ENCODE measurements at regions not wholly inside any gene's neighbourhood (a gene's known extent, or its start where the extent isn't known, plus 50 kb on each side); places are given as distances from the start of the nearest gene placed in this dataset.

DNA sequence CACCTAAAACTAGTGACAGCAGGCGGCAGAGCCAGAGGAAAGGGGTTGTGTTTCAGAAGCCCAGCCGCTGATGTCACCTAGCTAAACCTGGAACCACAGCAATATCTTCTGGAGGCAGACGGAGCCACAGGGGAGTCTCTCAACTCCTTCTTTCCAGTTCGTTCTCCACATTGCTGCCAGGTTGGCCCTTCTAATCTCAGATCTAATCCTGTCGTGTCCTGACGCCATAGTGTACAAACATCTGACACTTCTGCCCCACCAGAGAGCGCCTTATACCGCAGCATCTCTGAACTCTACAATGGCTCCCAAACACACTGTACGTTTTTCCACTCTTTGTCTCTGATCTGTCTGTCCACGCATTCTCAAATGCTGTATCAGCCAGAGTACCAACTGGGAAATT, 240.0 kb downstream of the SMARCA2 start:
- ATAC-seq (peak in 1 of 4 donors; percentile 16), DNase-seq (no peak)
- intact Hi-C loops (cut with DNase I): no loop called here
- Histone ChIP-seq H3K9me3 (no peaks in the 10 kb centered on the region), H3K4me3 (no peak overlapping the region), H3K27ac (no peak overlapping the region), H3K27me3 (no peaks in the 10 kb centered on the region), H3K36me3 (no peaks in the 10 kb centered on the region), H3K4me1 (no peaks in the 10 kb centered on the region)
- TF ChIP-seq, protein P1, sequence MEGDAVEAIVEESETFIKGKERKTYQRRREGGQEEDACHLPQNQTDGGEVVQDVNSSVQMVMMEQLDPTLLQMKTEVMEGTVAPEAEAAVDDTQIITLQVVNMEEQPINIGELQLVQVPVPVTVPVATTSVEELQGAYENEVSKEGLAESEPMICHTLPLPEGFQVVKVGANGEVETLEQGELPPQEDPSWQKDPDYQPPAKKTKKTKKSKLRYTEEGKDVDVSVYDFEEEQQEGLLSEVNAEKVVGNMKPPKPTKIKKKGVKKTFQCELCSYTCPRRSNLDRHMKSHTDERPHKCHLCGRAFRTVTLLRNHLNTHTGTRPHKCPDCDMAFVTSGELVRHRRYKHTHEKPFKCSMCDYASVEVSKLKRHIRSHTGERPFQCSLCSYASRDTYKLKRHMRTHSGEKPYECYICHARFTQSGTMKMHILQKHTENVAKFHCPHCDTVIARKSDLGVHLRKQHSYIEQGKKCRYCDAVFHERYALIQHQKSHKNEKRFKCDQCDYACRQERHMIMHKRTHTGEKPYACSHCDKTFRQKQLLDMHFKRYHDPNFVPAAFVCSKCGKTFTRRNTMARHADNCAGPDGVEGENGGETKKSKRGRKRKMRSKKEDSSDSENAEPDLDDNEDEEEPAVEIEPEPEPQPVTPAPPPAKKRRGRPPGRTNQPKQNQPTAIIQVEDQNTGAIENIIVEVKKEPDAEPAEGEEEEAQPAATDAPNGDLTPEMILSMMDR (IDR thresholded peaks at IDR 0.05): no peak
- no peak for TF ChIP-seq POLR2A (IDR thresholded peaks at IDR 0.05)
- 77% methylated on average over 7 of the region's 10 CpGs for WGBS (ENCODE audit: insufficient coverage, low coverage, low lambda C conversion rate, missing lambda C conversion rate)

DNA sequence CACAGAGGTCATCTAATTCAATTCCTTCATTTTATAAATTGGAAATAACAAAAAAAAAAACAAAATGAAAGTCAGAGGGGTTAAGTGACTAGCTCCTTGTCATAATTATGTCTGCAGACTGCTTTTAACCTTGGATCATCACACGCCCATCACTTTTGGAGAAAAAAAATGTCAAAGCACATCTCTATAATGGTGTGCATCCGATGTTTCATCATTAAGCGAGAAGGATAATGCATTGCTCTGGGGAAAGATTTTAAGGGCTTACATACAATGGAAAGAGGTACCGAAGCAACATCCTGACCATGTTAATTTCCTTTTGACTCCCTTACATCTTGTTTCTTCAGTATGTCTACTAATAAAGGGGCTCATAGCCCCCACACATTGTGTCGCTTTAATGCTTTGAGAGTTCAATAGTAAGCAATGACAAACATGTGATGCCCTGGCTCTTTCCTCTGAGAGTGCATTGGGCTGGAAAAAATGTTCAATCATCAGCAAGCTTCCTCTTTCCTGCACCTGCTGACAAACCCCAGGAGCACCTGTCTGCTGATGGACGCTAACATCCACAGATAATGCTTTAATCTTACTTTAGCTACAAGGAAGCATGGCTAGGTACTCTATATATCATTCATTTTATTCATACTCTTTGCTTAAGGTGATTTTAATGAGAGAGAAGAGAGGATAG, 242.2 kb downstream of the SMARCA2 start:
- Histone ChIP-seq H3K36me3 (no peaks in the 10 kb centered on the region), H3K27me3 (no peaks in the 10 kb centered on the region), H3K4me3 (no peak overlapping the region), H3K27ac (no peak overlapping the region), H3K9me3 (no peaks in the 10 kb centered on the region), H3K4me1 (no peaks in the 10 kb centered on the region)
- TF ChIP-seq, protein P1 (IDR thresholded peaks at IDR 0.05): no peak
- TF ChIP-seq POLR2A (IDR thresholded peaks at IDR 0.05): no peak
- 71% methylated on average over 6 of the region's 6 CpGs for WGBS (ENCODE audit: insufficient coverage, low coverage, low lambda C conversion rate, missing lambda C conversion rate)
- intact Hi-C loops (cut with DNase I): no loop called here
- ATAC-seq: no peak
- DNase-seq: no peak

DNA sequence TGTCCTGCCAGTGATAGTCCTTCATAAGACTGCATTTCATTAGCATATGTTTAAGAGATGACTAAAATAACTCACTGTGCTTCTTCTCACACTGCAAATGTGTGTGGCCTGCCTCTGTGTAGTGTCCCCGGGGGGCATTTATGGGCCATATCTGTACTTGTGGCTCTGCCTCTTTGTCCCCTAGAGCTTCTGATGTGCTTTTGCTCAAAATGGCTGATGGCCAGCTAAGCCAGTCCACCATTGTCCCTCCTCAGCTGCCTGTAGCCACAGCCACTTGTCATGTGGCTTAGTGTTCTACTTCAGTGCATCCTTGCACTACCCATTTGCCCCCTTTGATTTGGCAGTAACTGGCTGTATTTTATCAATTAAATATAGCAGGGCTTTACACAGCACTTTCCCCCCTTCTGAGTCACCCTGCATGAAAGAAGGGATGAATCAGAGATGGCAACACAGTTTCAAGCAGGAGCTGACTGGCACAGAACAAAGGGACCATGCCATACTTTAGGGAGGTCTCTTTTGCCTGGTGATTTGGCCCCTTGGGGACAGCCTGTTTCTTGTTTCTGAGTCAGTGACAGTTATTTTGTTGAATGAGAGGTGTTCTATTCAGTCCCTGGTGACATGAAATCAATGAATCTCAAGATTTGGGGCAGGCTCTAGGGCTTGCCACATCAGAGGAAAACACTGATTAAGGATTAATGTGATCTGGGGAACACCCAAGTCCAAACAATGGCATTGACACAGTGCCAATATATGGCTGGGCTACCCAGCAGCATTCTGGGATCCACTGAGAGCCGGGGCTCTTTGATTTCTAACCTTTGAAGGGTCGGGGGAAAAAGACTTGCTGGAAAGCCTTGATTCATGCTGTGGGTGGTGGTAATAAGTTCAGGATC, 245.5 kb downstream of the SMARCA2 start:
- Histone ChIP-seq H3K4me1 (no peaks in the 10 kb centered on the region), H3K4me3 (no peak overlapping the region), H3K27ac (no peak overlapping the region), H3K36me3 (no peaks in the 10 kb centered on the region), H3K27me3 (no peaks in the 10 kb centered on the region), H3K9me3 (no peaks in the 10 kb centered on the region)
- intact Hi-C loops (cut with DNase I): no loop called here
- DNase-seq: no peak
- 83% methylated on average over 2 of the region's 3 CpGs for WGBS (ENCODE audit: insufficient coverage, low coverage, low lambda C conversion rate, missing lambda C conversion rate)
- no peak for ATAC-seq
- TF ChIP-seq, protein P1 (IDR thresholded peaks at IDR 0.05): no peak
- no peak for TF ChIP-seq POLR2A (IDR thresholded peaks at IDR 0.05)

DNA sequence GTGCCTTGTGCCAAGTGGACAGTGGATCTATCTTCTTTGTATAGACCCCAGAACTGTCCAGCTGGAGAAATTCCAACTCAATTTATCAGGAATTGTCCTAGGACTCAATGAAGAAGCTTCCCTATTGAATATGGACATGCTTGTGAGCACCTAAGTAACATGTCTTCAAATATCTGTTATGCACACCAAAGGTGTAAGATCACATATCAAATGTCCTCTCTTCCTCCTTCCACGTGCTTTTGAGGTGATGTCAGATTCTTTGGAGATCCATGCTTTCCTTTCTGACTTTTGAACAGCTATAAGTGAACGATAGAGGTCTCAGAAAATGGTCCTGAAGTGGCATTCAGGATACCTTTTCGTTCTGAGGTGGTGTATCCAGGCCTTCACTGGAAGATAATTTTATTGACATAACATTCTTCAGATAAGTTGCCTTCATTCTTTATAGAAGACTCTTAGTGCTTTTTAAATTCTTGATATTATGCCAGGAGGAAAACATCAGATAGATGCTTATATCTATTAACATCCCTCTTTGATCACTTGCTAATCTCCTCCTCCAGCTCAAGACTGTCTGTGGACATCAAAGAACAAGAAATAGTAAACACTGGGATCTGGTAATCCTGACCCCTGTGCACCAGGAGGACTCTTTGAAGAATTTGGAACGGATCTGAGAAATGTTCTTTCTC, 246.4 kb downstream of the SMARCA2 start:
- Histone ChIP-seq H3K27me3 (no peaks in the 10 kb centered on the region), H3K4me3 (no peak overlapping the region), H3K36me3 (no peaks in the 10 kb centered on the region), H3K9me3 (no peaks in the 10 kb centered on the region), H3K27ac (no peak overlapping the region), H3K4me1 (no peaks in the 10 kb centered on the region)
- no peak for DNase-seq
- WGBS (ENCODE audit: insufficient coverage, low coverage, low lambda C conversion rate, missing lambda C conversion rate): 49% methylated on average over 2 of the region's 4 CpGs
- no peak for ATAC-seq
- intact Hi-C loops (cut with DNase I): no loop called here
- TF ChIP-seq, protein P1 (IDR thresholded peaks at IDR 0.05): no peak
- no peak for TF ChIP-seq POLR2A (IDR thresholded peaks at IDR 0.05)
